ENCODE measurements at regions not wholly inside any gene's neighbourhood (a gene's known extent, or its start where the extent isn't known, plus 50 kb on each side); places are given as distances from the start of the nearest gene placed in this dataset.

DNA sequence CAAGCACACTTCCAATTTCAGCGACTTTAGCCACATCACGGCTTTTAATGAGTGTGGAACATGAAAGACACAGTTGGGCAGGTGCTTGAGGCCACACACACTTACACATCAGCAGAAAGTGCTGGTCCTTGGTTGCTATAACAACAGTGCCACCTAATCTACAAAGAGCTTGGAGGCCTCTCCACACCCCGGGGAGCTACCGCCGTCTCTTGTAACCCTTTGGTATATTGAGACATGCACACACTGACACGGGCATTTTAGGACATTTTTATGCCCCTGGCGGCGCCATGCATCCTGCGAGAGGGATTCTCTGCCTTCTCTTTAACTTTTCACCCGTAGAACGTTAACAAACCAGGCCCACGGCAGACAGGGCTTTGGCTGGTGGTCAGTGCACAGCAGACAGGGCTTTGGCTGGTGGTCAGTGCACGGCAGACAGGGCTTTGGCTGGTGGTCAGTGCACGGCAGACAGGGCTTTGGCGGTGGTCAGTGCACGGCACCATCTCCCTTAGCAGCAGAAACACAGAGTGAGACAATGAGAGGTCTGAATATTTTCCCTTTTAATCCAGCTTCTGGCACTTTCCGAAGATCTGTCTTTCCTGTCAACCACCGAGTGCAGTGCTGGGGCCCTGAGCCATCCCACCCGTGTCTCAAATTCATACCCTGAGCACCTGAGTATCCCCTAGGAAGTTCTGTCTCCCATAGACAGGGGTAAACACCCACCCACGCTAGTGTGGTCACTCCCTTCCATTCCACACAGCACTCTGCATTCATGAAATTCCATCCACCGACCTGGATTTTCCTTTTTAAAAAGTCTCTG is 116.6 kb upstream of the RPS6KA2 start:
- TF ChIP-seq EZH2phosphoT487 (IDR thresholded peaks at IDR 0.05; ENCODE audit: insufficient read depth, low read depth), result no peak
- no peak for TF ChIP-seq EZH2 (IDR thresholded peaks at IDR 0.05; ENCODE audit: insufficient read depth, poor library complexity, severe bottlenecking)
